Head of caudate nucleus (tissue), 42 donors: ENCODE measurements at regions not wholly inside any gene's neighbourhood (a gene's known extent, or its start where the extent isn't known, plus 50 kb on each side); places are given as distances from the start of the nearest gene placed in this dataset.

Experiments used
- DNase-seq, 42 donors: peaks; one replicate each; pipeline versions ENCODE4 v3.0.0 to v3.0.0-alpha.2; 2020 to 2021; ENCODE audit warnings: mixed read lengths in 7 of 42
- intact Hi-C: fragments of 100-400 bp; cut with DNase I; formaldehyde crosslinking; loops from one replicate; pipeline ENCODE4 v1.15.0; 2022

DNA sequence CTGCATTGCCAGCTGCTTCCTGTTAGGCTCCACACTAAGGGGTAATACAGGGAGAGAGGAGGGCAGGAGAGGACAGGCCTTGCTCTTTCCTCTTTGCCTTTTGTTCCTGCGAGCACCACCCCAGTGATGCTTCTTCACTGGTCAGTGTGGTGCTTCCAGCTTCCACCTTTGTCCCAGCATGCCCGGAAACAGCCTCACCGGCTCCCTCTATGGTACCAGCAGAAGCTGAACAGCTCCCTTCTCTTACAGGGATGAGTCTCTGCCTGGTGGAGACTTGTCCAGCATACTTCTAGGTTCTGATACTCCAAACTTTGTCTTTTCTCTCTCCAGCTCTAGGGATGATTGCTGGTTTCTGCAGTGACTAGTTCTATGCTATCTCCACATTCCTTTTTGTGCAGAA is 413.3 kb downstream of the TSN start:
- intact Hi-C loops, result no loop called here
- DNase-seq, result no peak

DNA sequence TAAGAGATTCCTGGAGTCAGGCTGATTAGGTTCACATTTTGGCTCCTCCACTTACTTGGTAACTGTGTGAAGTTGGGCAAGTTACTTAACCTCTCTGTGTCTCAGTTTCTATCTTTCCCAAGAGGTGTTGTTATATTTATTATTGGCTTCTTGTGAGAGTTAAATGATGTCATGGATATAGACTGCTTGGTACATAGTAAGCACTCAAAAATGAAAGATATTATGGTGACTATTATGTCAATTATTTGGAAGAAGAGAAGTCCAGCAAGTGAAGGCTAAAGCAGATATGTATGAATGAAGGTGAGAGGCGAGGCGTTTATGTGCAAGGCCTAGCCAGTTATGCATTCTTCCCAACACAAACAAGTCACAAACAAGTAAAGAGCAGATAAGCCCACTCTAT is 417.4 kb downstream of the TSN start:
- intact Hi-C loops, result no loop called here
- DNase-seq, result no peak

DNA sequence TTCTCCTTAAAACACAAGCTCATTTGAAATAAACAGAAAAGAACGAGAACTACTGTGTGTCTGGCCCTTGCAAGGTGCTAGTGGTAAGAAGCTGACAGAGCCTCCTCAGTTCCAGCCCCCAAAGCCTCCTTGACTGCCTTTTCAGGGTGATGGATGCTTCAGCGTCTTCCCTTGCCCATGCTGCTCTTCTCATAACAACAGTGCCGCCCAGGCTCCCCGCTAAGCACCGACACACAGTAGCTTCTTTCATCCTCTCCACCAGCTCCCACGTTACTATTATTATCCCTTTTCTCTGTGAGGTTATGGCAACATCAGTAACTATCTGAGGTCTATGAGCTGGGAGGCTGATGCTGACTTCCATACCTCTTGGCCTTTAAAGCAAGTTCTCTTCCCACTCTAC is 418.6 kb downstream of the TSN start:
- peak in 37 of 42 donors; percentile 12 to 83 (median 41) for DNase-seq

DNA sequence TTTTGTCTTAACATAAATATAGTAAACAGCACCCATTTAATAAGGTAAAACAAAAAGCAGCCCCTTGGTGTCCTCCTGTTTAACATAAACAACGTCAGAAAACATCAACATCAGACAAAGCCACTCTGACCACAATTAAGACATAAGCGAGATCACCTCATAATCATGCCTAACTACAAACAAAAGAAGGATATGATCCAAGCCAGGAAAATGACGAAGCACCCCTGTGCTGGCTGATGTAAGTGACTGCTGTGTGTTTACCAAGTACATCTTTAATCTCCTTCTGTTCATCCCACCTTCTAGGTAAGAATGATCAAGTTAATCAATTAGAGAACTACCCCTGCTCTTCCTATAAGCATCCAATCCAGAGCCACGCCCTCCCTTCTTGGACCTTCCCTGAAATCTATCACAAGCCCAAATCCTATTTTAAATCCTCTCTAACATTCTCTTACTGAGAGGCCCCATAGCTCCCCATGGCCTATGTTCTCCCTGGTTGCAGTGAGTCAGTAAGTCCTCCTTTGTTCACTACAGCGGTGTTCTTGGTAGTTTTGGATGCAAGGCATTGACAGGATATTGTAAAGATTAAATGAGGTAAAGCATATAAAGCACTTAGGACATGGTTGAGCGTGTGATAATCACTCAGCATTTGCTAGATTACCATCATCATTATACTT is 424.2 kb downstream of the TSN start:
- DNase-seq, result no peak
- intact Hi-C loops, result no loop called here

More for the DNA sequence above, 418.6 kb downstream of the TSN start:
- intact Hi-C loops, result no loop called here

DNA sequence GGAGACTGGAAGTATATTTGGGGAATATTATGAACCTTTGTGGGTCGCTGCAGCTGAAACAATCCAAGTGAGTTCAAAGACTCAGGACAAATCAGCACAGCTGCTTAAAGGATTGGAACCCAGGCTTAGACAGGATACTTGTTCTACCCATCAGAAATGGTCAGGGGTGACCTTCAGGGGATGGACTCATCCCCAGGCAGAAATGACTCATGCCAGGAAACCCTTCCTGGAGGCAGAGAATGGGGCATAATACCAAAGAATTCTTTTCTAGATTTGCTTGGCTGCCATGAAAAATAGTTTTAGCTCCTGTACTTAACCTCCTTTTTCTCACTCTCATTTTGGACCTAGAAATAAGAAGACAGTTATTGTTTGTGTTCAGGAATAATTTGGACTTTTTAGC is 425.5 kb downstream of the TSN start:
- intact Hi-C loops, result no loop called here

DNA sequence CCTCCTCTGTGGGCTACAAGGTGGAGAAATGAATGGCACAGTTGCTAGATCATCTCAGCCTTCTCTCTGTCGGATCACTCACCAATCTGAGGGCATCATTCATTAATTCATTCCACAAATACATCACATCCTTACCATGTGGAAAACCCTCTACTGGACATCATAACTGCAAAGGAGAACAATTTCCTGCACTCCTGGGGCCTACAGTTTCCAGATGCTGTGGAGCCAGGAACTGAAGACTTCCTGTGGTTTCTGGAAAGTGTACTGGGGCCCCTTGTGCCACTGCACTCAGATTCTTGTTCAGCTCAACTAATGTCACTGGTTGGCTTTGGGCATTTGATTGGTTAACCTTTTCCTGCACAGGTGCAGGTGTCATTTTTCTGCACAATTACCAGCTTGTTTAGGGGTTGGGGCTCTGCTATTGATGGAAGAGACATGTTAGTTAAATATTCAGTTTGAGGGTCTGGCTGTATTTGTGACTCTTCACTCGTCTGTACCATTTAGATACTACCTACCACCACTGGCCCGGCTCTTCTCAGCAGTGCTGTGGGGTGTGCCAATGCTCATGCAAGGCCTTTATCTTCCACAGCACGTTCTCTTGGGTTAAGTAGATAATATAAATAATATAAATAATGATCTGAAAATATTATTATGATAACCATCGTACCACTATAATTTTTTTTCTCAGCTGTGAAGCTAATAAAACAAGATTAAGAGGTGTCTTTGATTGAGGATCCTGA is 427.3 kb downstream of the TSN start:
- no peak for DNase-seq
- intact Hi-C loops, result no loop called here

More for the DNA sequence above, 425.5 kb downstream of the TSN start:
- DNase-seq, result no peak

DNA sequence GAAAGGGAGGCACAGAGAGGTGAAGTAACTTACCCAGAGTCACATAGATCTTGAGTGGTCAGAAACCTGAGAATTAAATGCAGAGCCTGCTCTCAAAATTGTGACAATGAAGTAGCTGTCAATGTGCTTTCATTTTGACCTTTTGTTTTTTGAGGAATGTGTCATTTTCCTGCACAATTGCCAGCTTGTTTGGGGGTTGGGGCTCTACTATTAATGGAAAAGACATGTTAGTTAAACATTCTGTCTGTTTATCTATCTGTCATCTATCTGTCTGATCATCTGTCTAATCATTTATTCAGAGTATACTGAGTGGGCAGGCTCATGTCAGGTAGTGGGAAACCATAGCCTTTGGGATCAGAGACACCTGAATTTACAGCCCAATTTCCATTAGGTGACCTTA is 428.4 kb downstream of the TSN start:
- intact Hi-C loops, result no loop called here
- DNase-seq, result no peak

DNA sequence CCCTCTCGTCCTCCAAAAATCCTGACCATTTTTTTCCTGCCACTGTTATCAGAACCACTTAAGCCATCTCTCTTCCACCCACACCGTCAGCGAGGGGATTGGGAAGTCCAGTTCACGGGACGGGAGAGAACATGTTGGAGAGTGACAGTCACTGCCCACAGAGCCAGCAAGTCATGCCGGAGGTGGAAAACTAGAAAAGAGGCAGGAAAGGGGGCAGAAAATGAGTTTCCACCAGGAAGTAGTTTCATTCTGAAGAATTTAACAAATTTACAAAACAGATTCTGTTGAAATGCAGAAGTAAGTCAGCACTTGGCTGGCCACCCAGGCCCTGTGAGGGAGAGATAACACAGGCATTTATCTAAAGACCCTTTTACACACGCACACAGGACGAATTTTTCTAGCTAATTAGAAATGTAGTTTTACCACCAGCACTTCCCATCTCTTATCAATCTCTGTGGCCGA is 431.3 kb downstream of the TSN start:
- intact Hi-C loops, result no loop called here
- DNase-seq, result no peak

DNA sequence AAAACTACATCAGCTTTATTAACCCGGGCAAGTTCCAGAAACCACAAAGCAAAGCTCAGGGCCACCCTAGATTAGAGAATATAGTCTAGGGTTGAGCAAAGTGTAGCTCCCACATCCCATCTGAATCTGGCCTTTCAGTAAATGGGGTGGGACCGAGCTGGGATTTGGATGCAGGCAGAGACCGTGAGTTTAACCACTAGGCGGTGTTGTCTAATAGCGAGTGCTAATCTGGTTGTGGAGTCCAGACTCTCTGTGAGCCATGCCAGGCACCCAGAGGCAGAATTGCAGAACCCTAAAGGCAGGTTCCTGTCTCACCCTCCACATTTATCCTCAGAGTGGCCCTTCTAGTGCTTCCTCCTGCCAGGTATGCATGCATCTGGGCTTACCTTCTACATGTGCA is 435.9 kb downstream of the TSN start:
- intact Hi-C loops, result no loop called here

DNA sequence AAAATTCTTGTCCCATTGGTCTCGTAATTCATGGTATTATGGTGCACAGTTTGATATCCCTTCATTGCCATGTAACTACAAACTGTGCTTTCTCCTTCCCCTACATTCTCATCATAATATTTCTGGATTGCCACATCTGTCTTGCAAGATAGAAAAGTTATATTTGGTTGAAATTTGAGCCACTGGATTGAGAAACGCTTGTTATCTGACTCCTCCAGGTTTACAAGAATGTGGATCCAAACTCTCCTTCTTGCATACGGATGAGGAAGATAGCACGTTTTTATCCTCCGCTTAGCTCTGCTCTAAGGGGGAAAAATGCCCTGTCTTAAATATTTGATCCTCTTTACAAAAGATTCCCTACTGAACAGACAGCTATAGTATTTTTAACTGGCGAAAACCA is 438.2 kb downstream of the TSN start:
- intact Hi-C loops, result no loop called here
- no peak for DNase-seq

More for the DNA sequence above, 435.9 kb downstream of the TSN start:
- peak in 4 of 42 donors; percentile 8 to 34 (median 24) for DNase-seq

DNA sequence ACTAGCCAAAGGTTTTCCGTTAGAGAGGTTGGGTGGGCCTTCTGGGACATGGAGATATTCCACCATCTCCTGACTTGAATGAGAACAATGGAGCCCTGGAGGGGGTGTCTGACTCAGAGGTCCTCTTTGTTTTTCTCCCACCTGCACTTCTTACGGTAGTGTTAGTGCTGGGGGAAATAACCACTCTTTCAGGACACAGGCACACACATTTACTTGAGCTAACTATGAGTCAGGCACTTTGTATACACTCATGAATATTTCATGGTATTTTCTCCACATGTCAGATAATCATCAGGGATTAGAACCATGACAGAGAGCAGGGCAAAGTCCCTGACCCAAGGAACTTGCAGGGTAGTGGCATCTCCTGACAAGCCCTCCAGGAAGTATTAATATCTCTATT is 439.1 kb downstream of the TSN start:
- DNase-seq, result no peak
- intact Hi-C loops, result no loop called here

DNA sequence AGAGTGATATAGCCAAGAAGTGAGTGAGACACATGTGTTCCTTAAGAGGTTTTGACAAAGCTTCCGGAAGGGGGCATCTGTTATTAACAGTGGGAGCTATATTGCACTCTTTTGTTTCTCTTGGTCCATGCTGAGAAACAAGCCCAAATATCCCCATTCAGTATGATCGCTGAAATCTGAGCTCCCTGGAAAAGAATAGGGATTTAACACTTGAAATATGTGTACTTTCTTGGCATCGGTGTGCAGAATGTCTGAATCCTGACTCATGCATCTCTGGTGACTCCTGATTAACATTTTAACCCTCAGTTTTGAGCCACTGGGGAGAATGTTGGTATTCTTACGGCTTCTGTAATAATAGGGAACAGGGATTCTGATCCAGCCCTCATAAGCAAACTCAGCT is 448.1 kb downstream of the TSN start:
- no peak for DNase-seq
- intact Hi-C loops, result no loop called here

DNA sequence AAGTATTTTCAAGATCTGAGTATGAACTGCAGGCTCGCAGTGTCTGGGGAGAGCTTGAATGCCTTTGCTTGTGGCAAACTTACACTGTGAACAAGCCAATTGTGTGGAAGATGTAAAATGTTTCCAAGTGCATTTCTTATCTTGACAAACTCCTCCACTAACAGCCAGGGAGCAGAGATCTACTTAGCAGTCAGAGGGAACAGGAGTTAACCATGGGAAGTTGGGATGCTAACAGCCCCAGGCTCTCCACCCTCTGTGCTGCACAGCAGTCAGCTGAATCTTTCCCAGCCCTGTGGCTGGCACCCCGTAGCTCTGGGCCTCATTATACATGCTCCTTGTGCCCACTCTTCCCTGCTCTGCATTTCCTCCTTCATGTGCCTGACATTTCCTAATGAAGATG is 450.2 kb downstream of the TSN start:
- intact Hi-C loops, result no loop called here

DNA sequence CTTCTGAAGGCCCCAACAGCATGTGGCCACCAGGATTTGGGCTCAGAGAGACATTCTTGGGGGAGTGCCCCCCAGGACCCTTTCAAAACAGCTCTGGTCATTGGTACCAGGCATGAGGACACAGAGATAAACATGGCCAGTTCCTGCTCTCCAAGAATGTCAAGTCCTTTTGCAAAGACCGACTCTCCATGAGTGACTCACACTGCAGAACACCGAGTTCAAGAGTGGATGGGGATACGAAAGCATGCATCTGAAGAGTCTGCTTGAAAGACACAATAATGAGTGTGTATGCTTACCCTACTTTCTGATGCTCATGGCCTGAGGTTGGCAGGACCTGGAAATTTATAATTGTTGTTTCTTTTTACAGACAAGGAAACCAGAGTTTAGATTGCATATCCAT is 450.6 kb downstream of the TSN start:
- DNase-seq, result no peak
- intact Hi-C loops, result no loop called here

More for the DNA sequence above, 450.2 kb downstream of the TSN start:
- DNase-seq, result peak in 9 of 42 donors; percentile 5 to 46 (median 22)

DNA sequence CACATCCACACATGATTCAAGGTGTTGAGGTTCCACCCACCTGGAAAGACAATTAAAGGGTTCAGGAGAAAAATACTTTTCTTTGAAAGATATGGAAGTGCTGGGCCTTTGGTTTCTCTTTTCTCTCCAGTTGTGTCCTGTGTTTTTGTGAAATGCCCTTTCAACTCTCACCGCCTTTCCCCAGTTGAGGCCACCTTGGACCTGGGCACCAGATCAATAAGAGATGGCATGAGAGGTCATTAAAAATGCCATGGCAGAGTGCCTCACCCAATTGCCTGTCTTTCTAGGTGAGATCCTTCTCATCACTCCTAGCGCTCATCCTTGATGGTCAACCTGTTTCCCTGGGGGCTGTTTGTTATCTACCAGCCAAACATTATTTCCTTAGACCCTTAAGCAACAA is 453.9 kb downstream of the TSN start:
- DNase-seq, result no peak
- intact Hi-C loops, result no loop called here

DNA sequence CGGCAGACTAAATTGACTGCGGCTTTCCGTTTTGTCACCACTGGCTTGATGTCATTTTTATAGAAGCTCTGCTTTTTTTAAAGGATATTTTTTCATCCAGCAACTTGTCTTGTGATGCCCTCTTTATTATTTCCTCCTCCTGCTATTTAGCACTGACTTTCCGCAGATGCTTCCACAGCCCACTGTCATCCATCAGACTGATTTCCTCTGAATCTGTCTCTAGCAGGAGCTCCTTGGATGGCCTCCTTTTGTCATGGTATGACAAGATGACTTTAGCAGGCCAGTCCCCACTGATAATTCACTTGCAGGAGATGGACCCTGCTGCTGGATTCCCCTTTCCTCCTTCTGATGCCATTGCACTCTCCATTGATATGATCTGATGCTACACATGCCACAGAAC is 454.6 kb downstream of the TSN start:
- DNase-seq, result no peak

DNA sequence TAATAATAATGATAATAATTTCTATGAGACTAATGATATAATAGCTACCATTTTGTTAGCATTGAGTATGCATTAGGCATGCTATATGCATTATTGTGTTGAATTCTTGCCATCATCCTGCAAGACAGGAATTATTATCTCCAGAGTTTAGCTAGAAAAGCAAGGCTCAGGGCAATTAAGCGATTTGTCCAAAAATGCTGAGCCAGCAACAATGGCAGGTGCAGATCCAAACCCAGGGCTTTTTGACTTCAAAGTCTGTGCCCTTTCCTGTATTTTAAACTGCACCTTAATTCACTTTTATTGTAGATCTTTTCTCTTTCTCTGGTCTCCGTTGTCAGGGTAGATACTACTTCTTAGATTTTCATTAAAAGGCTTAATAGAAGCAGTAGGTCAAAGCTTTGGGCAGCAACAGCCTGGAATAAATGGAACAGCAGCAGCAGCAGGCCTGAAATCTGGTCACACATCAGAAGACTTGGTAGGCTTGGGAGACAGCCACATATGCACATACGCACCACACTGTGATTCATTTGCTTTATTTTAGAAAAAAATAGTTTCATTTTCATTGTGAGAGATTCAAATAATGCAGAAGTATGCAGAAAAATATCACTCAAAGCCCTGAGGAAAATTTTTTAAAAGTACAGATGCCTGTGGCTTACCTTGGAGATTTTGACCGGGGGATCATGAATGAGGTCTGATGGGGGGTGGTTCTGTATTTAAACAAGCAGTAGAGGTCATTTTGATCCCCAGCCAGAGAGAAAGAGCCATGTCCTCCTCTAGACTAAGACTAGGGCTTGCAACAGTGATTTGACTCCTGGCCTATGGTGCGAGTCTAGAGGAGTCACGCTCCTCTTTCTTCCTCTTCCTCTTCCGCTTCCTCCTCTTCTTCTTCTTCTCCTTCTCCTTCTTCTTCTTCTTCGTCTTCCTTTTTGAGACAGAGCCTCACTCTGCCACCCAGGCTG is 455.7 kb downstream of the TSN start:
- DNase-seq, result no peak

More for the DNA sequence above, 454.6 kb downstream of the TSN start:
- intact Hi-C loops, result no loop called here

DNA sequence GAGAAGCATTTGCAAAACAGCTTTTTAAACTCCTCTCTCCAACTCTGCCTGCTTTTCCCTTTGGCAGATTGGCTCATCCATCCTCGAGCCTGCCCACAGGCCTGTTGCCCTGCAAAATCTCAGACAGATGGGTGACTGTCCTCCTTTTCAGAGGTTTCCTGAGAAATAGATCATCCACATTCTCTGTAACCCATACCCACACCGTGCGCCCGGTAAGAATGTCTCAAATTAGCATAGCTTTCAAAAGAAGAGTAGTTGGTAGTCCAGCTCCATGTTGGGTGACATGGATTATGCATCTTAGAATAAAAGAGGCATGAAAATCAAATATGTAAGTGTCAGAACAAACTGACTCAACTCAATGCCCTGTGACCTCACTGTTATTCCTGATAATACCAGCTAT is 457.9 kb downstream of the TSN start:
- intact Hi-C loops, result no loop called here
- DNase-seq, result no peak

More for the DNA sequence above, 455.7 kb downstream of the TSN start:
- intact Hi-C loops, result no loop called here

DNA sequence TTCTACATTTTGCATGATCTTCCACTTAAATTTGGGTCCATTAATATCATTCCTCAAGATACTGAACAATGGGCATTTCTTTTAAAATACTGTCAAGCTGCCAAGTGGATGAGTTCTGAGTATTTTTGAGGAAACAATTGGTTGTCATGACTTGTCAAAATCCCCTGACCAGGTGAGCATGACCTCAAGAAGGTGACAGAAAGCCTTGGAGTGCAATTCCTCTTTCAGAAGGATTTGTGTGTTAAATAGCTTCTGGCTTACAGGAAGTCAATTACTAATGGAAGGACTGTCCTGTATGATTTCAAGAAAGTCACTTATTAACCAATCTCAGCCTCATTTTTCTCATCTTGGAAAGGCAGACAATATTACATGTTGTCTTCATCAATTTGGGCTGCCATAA is 460.6 kb downstream of the TSN start:
- intact Hi-C loops, result no loop called here
- no peak for DNase-seq

DNA sequence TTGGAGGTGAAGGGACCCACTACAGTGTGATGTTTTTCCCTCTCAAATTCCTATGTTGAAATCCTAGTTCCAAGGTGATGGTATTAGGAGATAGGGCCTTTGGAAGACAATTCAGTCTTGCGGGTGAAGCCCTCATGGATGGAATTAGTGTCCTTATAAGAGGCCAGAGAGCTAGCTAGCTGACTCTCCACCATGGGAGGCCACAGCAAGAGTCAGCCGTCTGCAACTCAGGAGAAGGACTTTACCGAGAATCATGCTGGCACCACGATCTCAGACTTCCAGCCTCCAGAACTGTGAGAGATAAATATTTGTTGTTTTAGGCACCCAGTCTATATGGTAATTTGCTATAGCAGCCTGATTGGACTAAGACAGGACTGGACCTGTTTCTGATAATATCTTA is 461.4 kb downstream of the TSN start:
- intact Hi-C loops, result no loop called here
- DNase-seq, result no peak
